ENCODE measurements at regions not wholly inside any gene's neighbourhood (a gene's known extent, or its start where the extent isn't known, plus 50 kb on each side); places are given as distances from the start of the nearest gene placed in this dataset.

- TF ChIP-seq, protein P1, sequence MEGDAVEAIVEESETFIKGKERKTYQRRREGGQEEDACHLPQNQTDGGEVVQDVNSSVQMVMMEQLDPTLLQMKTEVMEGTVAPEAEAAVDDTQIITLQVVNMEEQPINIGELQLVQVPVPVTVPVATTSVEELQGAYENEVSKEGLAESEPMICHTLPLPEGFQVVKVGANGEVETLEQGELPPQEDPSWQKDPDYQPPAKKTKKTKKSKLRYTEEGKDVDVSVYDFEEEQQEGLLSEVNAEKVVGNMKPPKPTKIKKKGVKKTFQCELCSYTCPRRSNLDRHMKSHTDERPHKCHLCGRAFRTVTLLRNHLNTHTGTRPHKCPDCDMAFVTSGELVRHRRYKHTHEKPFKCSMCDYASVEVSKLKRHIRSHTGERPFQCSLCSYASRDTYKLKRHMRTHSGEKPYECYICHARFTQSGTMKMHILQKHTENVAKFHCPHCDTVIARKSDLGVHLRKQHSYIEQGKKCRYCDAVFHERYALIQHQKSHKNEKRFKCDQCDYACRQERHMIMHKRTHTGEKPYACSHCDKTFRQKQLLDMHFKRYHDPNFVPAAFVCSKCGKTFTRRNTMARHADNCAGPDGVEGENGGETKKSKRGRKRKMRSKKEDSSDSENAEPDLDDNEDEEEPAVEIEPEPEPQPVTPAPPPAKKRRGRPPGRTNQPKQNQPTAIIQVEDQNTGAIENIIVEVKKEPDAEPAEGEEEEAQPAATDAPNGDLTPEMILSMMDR (IDR thresholded peaks at IDR 0.05) = no peak
- no peak for TF ChIP-seq EZH2 (IDR thresholded peaks at IDR 0.05)
- TF ChIP-seq EZH2phosphoT487 (IDR thresholded peaks at IDR 0.05) = no peak
These were observed 51.0 kb downstream of the POU3F3 start for GRCh38 chr2:104904889-104905288.
